ENCODE measurements at regions not wholly inside any gene's neighbourhood (a gene's known extent, or its start where the extent isn't known, plus 50 kb on each side); places are given as distances from the start of the nearest gene placed in this dataset.

GRCh38 chr12:38538319-38538718 lies 221.7 kb downstream of the ALG10B start:
- H3K27ac ChIP-seq = no peak overlapping the region
- intact Hi-C loops (cut with DNase I; ENCODE audit: low total_unique reads) = no loop called here

GRCh38 chr12:38540156-38540555 lies 223.6 kb downstream of the ALG10B start:
- Histone ChIP-seq H3K9me3 (peaks cover 0 to 1% of the 10 kb centered on the region in 2 donors), H3K36me3 (no peaks in the 10 kb centered on the region), H3K4me3 (no peak overlapping the region), H3K27me3 (no peaks in the 10 kb centered on the region), H3K27ac (no peak overlapping the region), H3K4me1 (no peaks in the 10 kb centered on the region)
- TF ChIP-seq CTCF (IDR thresholded peaks at IDR 0.05) (no peak), POLR2AphosphoS5 (IDR thresholded peaks at IDR 0.05) (no peak), POLR2A (IDR thresholded peaks at IDR 0.05) (no peak)
- intact Hi-C loops (cut with DNase I; ENCODE audit: low total_unique reads) = no loop called here
- no peak for DNase-seq (ENCODE audit: low spot score in 2 of 2)

More at GRCh38 chr12:38538319-38538718, 221.7 kb downstream of the ALG10B start:
- TF ChIP-seq POLR2AphosphoS5 (IDR thresholded peaks at IDR 0.05) (no peak), POLR2A (IDR thresholded peaks at IDR 0.05) (no peak), CTCF (IDR thresholded peaks at IDR 0.05) (no peak)
- H3K4me3 ChIP-seq = no peak overlapping the region
- no peaks in the 10 kb centered on the region for H3K27me3 ChIP-seq
- no peaks in the 10 kb centered on the region for H3K36me3 ChIP-seq
- H3K9me3 ChIP-seq = peaks cover 0 to 10% of the 10 kb centered on the region in 2 donors
- no peaks in the 10 kb centered on the region for H3K4me1 ChIP-seq
- no peak for DNase-seq (ENCODE audit: low spot score in 2 of 2)

- Histone ChIP-seq H3K27me3 (no peaks in the 10 kb centered on the region), H3K4me1 (no peaks in the 10 kb centered on the region), H3K27ac (no peak overlapping the region), H3K36me3 (no peaks in the 10 kb centered on the region), H3K9me3 (no peaks in the 10 kb centered on the region), H3K4me3 (no peak overlapping the region)
- TF ChIP-seq CTCF (IDR thresholded peaks at IDR 0.05) (no peak), POLR2A (IDR thresholded peaks at IDR 0.05) (no peak), POLR2AphosphoS5 (IDR thresholded peaks at IDR 0.05) (no peak)
- no peak for DNase-seq (ENCODE audit: low spot score in 2 of 2)
- intact Hi-C loops (cut with DNase I; ENCODE audit: low total_unique reads) = no loop called here
Measured at GRCh38 chr12:38541849-38542248, 225.3 kb downstream of the ALG10B start.

- TF ChIP-seq CTCF (IDR thresholded peaks at IDR 0.05) (no peak), POLR2A (IDR thresholded peaks at IDR 0.05) (no peak), POLR2AphosphoS5 (IDR thresholded peaks at IDR 0.05) (no peak)
- DNase-seq (ENCODE audit: low spot score in 2 of 2) = no peak
- Histone ChIP-seq H3K9me3 (no peaks in the 10 kb centered on the region), H3K27me3 (no peaks in the 10 kb centered on the region), H3K27ac (no peak overlapping the region), H3K4me3 (no peak overlapping the region), H3K36me3 (no peaks in the 10 kb centered on the region), H3K4me1 (no peaks in the 10 kb centered on the region)
- intact Hi-C loops (cut with DNase I; ENCODE audit: low total_unique reads) = no loop called here
Measured at GRCh38 chr12:38543151-38543550, 226.6 kb downstream of the ALG10B start.

- no peak overlapping the region for H3K27ac ChIP-seq
- no peak overlapping the region for H3K4me3 ChIP-seq
- H3K4me1 ChIP-seq = no peaks in the 10 kb centered on the region
- H3K36me3 ChIP-seq = no peaks in the 10 kb centered on the region
- TF ChIP-seq POLR2A (IDR thresholded peaks at IDR 0.05) = no peak
- TF ChIP-seq CTCF (IDR thresholded peaks at IDR 0.05) = no peak
- H3K27me3 ChIP-seq = no peaks in the 10 kb centered on the region
- H3K9me3 ChIP-seq = no peaks in the 10 kb centered on the region
- intact Hi-C loops (cut with DNase I; ENCODE audit: low total_unique reads) = no loop called here
- no peak for DNase-seq (ENCODE audit: low spot score in 2 of 2)
Measured at GRCh38 chr12:38544330-38545066, 227.9 kb downstream of the ALG10B start.

Data from breast epithelium (tissue), 4 donors.